Endothelial cell of umbilical vein (primary cell): ENCODE measurements at regions not wholly inside any gene's neighbourhood (a gene's known extent, or its start where the extent isn't known, plus 50 kb on each side); places are given as distances from the start of the nearest gene placed in this dataset.

ENCODE experiments used
- EZH2 ChIP-seq: IDR thresholded peaks from 2 replicates; pipeline ENCODE4 v1.6.1; 2012; ENCODE audit warnings: borderline replicate concordance, low read depth, mild to moderate bottlenecking, moderate library complexity, low read length, inconsistent platforms; ENCODE audit not compliant: severe bottlenecking
- JUN ChIP-seq: IDR thresholded peaks from 2 replicates; pipeline ENCODE4 v1.6.1; 2011; ENCODE audit warnings: borderline replicate concordance, low read depth; ENCODE audit not compliant: insufficient read length, insufficient read depth

- TF ChIP-seq EZH2 (no peak), JUN (no peak)
These were observed 51.9 kb downstream of the GARRE1 start for GRCh38 chr19:34306213-34306661.
